Spleen (tissue), 7 donors: ENCODE measurements at regions not wholly inside any gene's neighbourhood (a gene's known extent, or its start where the extent isn't known, plus 50 kb on each side); places are given as distances from the start of the nearest gene placed in this dataset.

Experiments
- CTCF ChIP-seq, 11 experiments: fragments of 200-600 bp in 7 of 11; fragments of 450-650 bp in 4 of 11; sonication (generic) in 4 of 11; IDR thresholded peaks in 8 of 11; conservative IDR thresholded peaks in 3 of 11; 1 replicate in 7 of 11; 2 replicates in 4 of 11; pipeline versions ENCODE4 v1.4.0 to v1.8.0; 2016 to 2021; ENCODE audit warnings: antibody characterized with exemption in 11 of 11, inconsistent platforms in 4 of 11, mild to moderate bottlenecking in 1 of 11
- POLR2A ChIP-seq, 3 donors: fragments of 450-650 bp; IDR thresholded peaks; one replicate each; pipeline ENCODE4 v1.5.1; 2017; ENCODE audit warnings: antibody characterized with exemption in 3 of 3, mild to moderate bottlenecking in 1 of 3
- POLR2AphosphoS5 ChIP-seq, 3 donors: sonication (generic); formaldehyde crosslinking; IDR thresholded peaks; one replicate each; pipeline ENCODE4 v1.5.1; 2017; ENCODE audit warnings: antibody characterized with exemption in 3 of 3
- donor health status: DM: no; HTN: no; CAD: no; lungs with moderate emphysema.
- donor health status: DM: no; HTN: no; CAD: no.
- donor health status: DM: no; HTN: no; CAD: no.

DNA sequence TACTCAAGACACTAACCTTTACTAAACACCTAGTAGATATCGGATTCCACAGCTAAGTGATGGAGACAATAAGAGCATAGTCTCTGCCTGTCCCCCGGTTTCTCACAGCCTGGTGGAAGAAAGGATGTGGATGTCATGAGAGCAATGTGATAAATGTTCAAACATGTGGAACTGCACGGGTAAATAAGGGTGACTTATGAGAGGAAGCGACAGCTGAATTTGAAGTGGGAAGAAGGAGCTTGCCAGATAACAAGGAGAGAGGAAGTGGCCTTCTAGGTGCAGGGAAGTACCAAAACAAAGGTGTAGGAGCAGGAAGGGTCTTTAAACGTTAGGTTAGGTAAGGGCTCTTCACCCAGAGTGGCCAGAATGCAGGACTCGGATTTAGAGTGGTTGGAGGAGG is 178.6 kb upstream of the NRIP1 start:
- no peak for TF ChIP-seq CTCF (IDR thresholded peaks at IDR 0.05 in 8 of 11, conservative IDR thresholded peaks at IDR 0.05 in 3 of 11)
- no peak for TF ChIP-seq POLR2A (IDR thresholded peaks at IDR 0.05)
- TF ChIP-seq POLR2AphosphoS5 (IDR thresholded peaks at IDR 0.05), result no peak
